ENCODE measurements at regions not wholly inside any gene's neighbourhood (a gene's known extent, or its start where the extent isn't known, plus 50 kb on each side); places are given as distances from the start of the nearest gene placed in this dataset.

GRCh38 chr4:11155208-11155867, 273.4 kb downstream of the HS3ST1 start:
- Histone ChIP-seq H3K9me3 (no peaks in the 10 kb centered on the region), H3K4me3 (no peak overlapping the region), H3K36me3 (no peaks in the 10 kb centered on the region), H3K4me1 (peaks cover 0 to 9% (median 0%) of the 10 kb centered on the region in 3 donors), H3K27me3 (no peaks in the 10 kb centered on the region), H3K27ac (peak overlapping the region in 1 of 4 donors; percentile 27)
- 33 to 49% methylated on average over 5 of the region's 5 CpGs for WGBS, 2 donors (ENCODE audit: low coverage in 1 of 2)
- no peak for ATAC-seq
- TF ChIP-seq EP300 (IDR thresholded peaks at IDR 0.05) (no peak), CTCF (IDR thresholded peaks at IDR 0.05) (no peak), POLR2A (IDR thresholded peaks at IDR 0.05) (no peak), POLR2AphosphoS5 (IDR thresholded peaks at IDR 0.05) (no peak)

- ATAC-seq, result no peak
- H3K36me3 ChIP-seq, result no peaks in the 10 kb centered on the region
- TF ChIP-seq POLR2AphosphoS5 (IDR thresholded peaks at IDR 0.05), result no peak
- no peak for TF ChIP-seq EP300 (IDR thresholded peaks at IDR 0.05)
Measured at GRCh38 chr4:11153171-11153750, 275.4 kb downstream of the HS3ST1 start.

GRCh38 chr4:11152684-11153083, 276.0 kb downstream of the HS3ST1 start:
- Histone ChIP-seq H3K27ac (no peak overlapping the region), H3K9me3 (no peaks in the 10 kb centered on the region), H3K4me1 (peaks cover 0 to 9% (median 0%) of the 10 kb centered on the region in 3 donors), H3K36me3 (no peaks in the 10 kb centered on the region), H3K27me3 (no peaks in the 10 kb centered on the region), H3K4me3 (no peak overlapping the region)
- 76 to 100% methylated on average over 2 of the region's 2 CpGs for WGBS, 2 donors (ENCODE audit: low coverage in 1 of 2)
- ATAC-seq, result no peak
- TF ChIP-seq POLR2AphosphoS5 (IDR thresholded peaks at IDR 0.05) (no peak), CTCF (IDR thresholded peaks at IDR 0.05) (no peak), POLR2A (IDR thresholded peaks at IDR 0.05) (no peak), EP300 (IDR thresholded peaks at IDR 0.05) (no peak)

More at GRCh38 chr4:11153171-11153750, 275.4 kb downstream of the HS3ST1 start:
- H3K9me3 ChIP-seq, result no peaks in the 10 kb centered on the region
- no peaks in the 10 kb centered on the region for H3K27me3 ChIP-seq
- no peak overlapping the region for H3K4me3 ChIP-seq
- peaks cover 0 to 9% (median 0%) of the 10 kb centered on the region in 3 donors for H3K4me1 ChIP-seq
- H3K27ac ChIP-seq, result no peak overlapping the region
- WGBS, 2 donors (ENCODE audit: low coverage in 1 of 2), result 75 to 83% methylated on average over 3 of the region's 3 CpGs

- Histone ChIP-seq H3K27me3 (no peaks in the 10 kb centered on the region), H3K9me3 (no peaks in the 10 kb centered on the region), H3K27ac (no peak overlapping the region), H3K4me1 (peaks cover 0 to 9% (median 0%) of the 10 kb centered on the region in 3 donors), H3K4me3 (no peak overlapping the region), H3K36me3 (no peaks in the 10 kb centered on the region)
- ATAC-seq, result no peak
- TF ChIP-seq EP300 (IDR thresholded peaks at IDR 0.05), result no peak
- no peak for TF ChIP-seq CTCF (IDR thresholded peaks at IDR 0.05)
- TF ChIP-seq POLR2A (IDR thresholded peaks at IDR 0.05), result no peak
- no peak for TF ChIP-seq POLR2AphosphoS5 (IDR thresholded peaks at IDR 0.05)
- whole genome bisulfite sequencing, 2 donors (ENCODE audit: low coverage in 1 of 2), result 91% methylated on average over 3 to 5 of the region's 5 CpGs
Measured at GRCh38 chr4:11151500-11151899, 277.2 kb downstream of the HS3ST1 start.

GRCh38 chr4:11149612-11150259, 279.0 kb downstream of the HS3ST1 start:
- WGBS, 2 donors (ENCODE audit: low coverage in 1 of 2), result 90% methylated on average over 2 of the region's 4 CpGs; no CpG with 5 or more reads in 1 of the 2 donors
- ATAC-seq, result no peak
- no peak for TF ChIP-seq CTCF (IDR thresholded peaks at IDR 0.05)
- no peak for TF ChIP-seq POLR2AphosphoS5 (IDR thresholded peaks at IDR 0.05)
- TF ChIP-seq POLR2A (IDR thresholded peaks at IDR 0.05), result no peak
- TF ChIP-seq EP300 (IDR thresholded peaks at IDR 0.05), result no peak

More at GRCh38 chr4:11149612-11150259, 279.0 kb downstream of the HS3ST1 start:
- Histone ChIP-seq H3K27me3 (no peaks in the 10 kb centered on the region), H3K4me3 (no peak overlapping the region), H3K36me3 (no peaks in the 10 kb centered on the region), H3K27ac (no peak overlapping the region), H3K4me1 (no peaks in the 10 kb centered on the region), H3K9me3 (no peaks in the 10 kb centered on the region)

Data from gastroesophageal sphincter (tissue), 4 donors.